HT-29 (cell line): ENCODE measurements at regions not wholly inside any gene's neighbourhood (a gene's known extent, or its start where the extent isn't known, plus 50 kb on each side); places are given as distances from the start of the nearest gene placed in this dataset.
A peak's percentile ranks its signal among the peaks of the same experiment; 100 is the strongest.

ENCODE experiments used
- DNase-seq: peaks from one replicate; pipeline ENCODE4 v3.0.0-alpha.2; 2015; ENCODE audit warnings: low spot score

- no peak for DNase-seq
These were observed 1910.7 kb upstream of the PRR20A start for GRCh38 chr13:55229906-55230569.

GRCh38 chr13:55230570-55230908, 1910.2 kb upstream of the PRR20A start:
- no peak for DNase-seq

- DNase-seq: no peak
These were observed 1906.4 kb upstream of the PRR20A start for GRCh38 chr13:55234311-55234710.

GRCh38 chr13:55245005-55245644, 1895.6 kb upstream of the PRR20A start:
- peak; percentile 43 for DNase-seq

GRCh38 chr13:55255236-55255635, 1885.5 kb upstream of the PRR20A start:
- DNase-seq: no peak

- DNase-seq: no peak
These were observed 1877.7 kb upstream of the PRR20A start for GRCh38 chr13:55263045-55263444.

GRCh38 chr13:55266644-55267043, 1874.1 kb upstream of the PRR20A start:
- DNase-seq: no peak

GRCh38 chr13:55298201-55298600, 1842.5 kb upstream of the PRR20A start:
- no peak for DNase-seq

- no peak for DNase-seq
These were observed 1838.2 kb upstream of the PRR20A start for GRCh38 chr13:55302568-55302967.

- DNase-seq: no peak
These were observed 1832.8 kb upstream of the PRR20A start for GRCh38 chr13:55307909-55308308.

- DNase-seq: no peak
These were observed 1798.8 kb upstream of the PRR20A start for GRCh38 chr13:55341891-55342290.

- no peak for DNase-seq
These were observed 1795.5 kb upstream of the PRR20A start for GRCh38 chr13:55345224-55345623.

- DNase-seq: no peak
These were observed 1793.2 kb upstream of the PRR20A start for GRCh38 chr13:55347528-55347927.

- no peak for DNase-seq
These were observed 1781.7 kb upstream of the PRR20A start for GRCh38 chr13:55359067-55359466.

- no peak for DNase-seq
These were observed 1779.6 kb upstream of the PRR20A start for GRCh38 chr13:55361141-55361540.

GRCh38 chr13:55366676-55367075, 1774.0 kb upstream of the PRR20A start:
- no peak for DNase-seq

GRCh38 chr13:55394470-55394869, 1746.2 kb upstream of the PRR20A start:
- DNase-seq: no peak

GRCh38 chr13:55402870-55403269, 1737.8 kb upstream of the PRR20A start:
- no peak for DNase-seq

- DNase-seq: no peak
These were observed 1736.7 kb upstream of the PRR20A start for GRCh38 chr13:55403887-55404487.

GRCh38 chr13:55410398-55411330, 1730.1 kb upstream of the PRR20A start:
- DNase-seq: no peak

GRCh38 chr13:55418095-55418494, 1722.6 kb upstream of the PRR20A start:
- no peak for DNase-seq

- no peak for DNase-seq
These were observed 1707.9 kb upstream of the PRR20A start for GRCh38 chr13:55432814-55433213.
